CD4-positive, alpha-beta T cell treated with Interleukin-17A for 4 hours (primary cell): ENCODE measurements at regions not wholly inside any gene's neighbourhood (a gene's known extent, or its start where the extent isn't known, plus 50 kb on each side); places are given as distances from the start of the nearest gene placed in this dataset.
A peak's percentile ranks its signal among the peaks of the same experiment; 100 is the strongest.
"Not testable (repeated sequence)": the region's sequence is repeated elsewhere in the genome, so short reads cannot be mapped to it uniquely, and the experiment has no call there.

ENCODE experiments used
- DNase-seq: peaks from one replicate; pipeline ENCODE4 v3.0.0-alpha.2; 2020; ENCODE audit warnings: mixed read lengths

DNA sequence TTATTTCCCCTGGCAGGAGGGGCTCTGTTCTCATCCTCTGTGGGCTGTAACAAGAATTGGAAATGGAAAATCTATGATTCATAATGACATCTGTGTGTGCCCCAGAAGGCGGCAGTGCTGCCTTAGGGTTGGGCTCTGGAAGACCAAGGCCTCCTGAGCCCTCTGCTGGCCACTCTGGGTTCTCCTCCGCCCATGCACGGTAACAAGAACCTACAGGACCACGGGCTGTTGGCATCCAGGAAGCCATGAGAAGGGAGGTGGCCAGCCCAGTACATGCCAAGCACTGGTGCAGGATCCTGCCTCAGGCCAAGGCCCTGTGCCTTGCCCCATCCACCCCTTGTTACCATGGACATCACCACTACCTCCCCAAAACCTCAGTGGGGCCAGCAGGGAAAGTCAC, 454.2 kb downstream of the TP53TG3F start:
- DNase-seq, result not testable (repeated sequence)

DNA sequence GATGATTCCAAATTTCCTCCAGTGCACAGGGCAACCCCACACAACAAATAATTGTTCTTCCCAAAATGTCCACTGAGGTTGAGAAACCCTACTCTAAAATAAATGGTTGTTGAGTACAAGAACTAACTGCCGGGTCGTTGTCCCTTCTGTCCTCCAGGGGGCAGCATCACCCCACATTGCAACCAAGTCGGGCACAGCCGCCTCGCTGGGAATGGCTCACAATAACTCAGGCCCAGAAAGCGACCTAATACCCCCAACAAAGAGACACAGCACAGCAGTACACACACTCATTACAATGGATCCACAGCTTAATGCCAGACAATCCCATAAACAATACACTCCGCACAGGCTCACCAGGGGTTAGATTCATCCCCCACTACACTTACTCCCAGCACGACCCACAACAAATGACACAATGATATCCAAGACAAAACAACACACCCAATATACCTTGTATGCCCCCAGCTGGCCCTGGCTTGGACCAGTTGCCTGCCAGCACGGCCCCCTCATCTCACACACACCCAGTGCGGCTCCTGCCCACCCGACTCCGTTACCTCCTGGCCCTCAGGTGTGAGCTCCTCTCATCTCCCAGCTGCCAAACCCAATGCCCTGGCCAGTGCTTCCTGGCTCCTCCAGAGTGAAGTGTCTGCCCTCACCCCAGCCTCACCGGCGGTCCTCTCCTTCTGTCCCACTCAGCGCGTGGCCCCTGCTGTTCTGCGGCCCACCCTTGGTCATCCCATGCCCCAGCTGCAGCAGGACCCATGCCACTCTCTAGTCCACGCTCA, 461.5 kb downstream of the TP53TG3F start:
- DNase-seq, result not testable (repeated sequence)

DNA sequence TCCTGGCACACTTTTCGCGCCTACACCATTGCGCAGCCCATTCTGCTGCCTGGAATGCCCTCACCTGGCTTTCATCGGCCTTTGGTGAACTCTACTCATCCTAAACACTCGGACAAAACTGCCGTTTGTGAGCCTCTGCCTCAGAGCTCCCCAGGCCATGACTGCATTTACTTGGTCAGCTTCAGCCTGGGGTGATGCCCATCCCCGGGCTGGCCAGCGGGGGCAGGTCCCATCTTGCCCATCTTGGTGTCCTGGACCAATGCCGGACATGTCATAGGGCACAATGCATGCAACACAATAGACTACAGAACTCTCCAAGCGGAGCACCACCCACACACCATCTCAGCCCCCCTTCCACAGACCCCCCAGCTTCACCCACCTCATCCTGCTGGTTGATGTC, 463.5 kb downstream of the TP53TG3F start:
- DNase-seq, result not testable (repeated sequence)

DNA sequence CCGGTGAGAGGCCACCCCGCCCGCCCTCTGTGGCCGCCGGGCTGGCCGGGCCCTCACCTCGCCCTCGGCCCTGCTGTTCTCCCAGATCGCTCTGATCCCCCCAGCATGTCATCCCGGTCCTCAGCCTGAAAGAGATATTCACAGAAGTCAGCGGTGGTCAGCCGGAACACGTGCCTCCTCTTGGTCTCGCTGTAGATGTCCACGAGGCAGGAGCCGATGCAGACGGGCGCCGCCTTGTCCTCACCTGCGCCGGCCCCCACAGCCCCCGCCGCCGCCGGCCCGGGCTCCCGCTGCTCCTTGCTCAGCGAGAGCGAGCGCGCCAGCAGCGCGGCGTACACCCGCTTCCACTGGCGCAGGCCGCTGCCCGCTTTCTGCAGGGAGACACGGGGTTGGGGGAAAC, 468.6 kb downstream of the TP53TG3F start:
- peak; percentile 0 for DNase-seq

DNA sequence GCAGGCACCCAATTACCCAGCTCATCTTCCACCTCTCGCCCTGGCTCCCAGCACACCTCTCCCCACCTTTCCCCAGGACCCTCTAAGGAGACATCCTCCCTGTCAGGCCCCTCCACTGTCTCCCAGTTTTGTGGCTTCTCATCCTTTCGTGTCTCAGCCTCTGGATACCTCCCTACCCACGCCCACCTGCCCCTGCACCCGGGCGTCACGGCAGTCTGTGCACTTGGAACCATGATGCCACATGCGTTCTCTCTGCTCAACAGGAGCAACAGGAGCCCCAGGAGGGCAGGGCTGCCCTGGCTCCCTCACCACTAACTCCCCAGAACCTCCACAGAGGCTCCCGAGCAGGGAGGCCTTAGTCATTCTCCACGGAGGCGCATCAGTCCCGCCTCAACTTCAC, 472.8 kb downstream of the TP53TG3F start:
- not testable (repeated sequence) for DNase-seq

DNA sequence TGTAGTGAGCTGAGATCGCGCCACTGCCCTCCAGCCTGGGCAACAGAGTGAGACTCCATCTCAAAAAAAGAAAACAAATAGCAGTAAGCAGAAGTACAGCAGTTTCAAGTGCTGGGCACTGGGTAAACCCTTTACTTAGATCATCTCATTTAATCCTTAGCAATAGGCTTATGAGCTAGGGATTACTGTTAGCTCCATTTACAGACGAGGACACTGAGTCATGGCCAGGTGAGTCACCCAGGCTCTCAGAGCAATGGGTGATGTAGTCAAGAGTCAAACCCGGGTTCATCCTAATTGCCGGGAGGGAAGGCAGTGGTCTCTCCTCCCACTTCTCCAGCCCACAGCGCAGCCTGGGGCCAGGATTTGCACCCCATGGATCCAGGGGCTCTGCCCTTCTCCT, 473.6 kb downstream of the TP53TG3F start:
- DNase-seq, result not testable (repeated sequence)

DNA sequence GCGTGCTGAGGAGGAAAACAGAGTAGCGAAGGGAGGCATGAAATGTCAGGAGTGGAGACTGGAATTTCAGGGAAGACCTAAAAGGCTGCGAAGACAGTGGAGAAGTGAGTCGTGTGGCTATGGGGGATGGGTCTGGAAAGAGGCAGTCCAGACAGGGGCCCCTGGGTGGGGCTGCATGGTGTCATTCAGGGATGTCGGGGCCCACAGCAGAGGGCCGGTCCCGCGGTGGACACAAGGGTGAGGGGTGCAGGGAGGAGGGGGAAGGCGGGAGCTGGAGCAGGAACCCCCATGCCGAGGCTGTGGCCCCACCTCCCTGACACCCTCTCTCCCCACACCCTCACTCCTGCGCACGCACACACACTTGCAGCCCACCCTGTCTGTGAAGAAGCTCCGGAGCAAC, 476.4 kb downstream of the TP53TG3F start:
- DNase-seq, result peak; percentile 0

DNA sequence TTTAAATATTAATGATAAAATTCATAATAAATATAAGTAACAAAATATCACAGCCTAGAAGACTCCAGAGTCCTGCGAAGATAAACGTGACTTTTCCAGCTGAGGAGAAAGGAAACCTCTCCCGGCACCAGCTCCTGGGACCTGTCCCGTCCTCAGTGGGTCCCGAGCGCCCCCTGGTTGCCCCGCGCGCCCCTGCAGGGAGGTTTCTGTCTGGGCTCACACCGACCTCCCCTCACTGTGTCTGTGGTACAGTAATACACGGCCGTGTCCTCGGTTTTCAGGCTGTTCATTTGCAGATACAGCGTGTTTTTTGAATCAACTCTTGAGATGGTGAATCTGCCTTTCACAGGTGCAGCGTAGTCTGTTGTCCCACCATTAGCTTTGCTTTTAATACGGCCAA, 478.7 kb downstream of the TP53TG3F start:
- not testable (repeated sequence) for DNase-seq

DNA sequence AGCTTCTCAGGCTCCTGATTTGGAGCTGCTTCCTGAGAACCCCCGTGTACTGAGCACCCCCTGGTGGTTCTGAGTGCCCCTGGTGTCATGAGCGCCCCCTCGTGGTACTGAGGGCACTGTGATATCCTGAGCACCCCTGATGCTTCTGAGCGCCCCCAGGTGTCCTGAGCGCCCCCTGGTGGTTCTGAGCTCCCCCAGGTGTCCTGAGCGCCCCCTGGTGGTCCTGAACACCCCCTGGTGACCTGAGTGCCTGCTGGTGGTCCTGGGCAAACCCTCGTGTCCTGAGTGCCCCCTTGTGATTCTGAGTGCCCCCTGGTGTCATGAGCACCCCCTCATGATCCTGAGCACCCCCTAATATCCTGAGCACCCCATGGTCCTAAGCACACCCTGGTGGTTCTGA, 502.1 kb downstream of the TP53TG3F start:
- not testable (repeated sequence) for DNase-seq

DNA sequence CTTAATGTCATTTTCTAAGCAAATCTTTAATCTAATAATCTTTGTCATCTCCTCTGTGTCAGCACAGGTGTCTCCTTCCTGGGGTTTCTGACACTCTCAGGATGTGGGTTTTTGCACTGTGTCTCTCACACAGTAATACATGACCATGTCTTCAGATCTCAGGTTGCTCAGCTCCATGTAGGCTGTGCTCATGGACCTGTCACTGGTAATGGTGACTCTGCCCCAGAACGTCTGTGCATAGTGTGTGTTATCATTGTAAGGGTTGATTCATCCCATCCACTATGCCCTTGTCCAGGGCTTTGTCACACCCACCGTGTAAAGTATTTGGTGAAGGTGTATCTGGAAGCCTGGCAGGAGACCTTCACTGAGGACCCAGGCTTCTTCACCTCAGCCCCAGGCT, 506.1 kb downstream of the TP53TG3F start:
- DNase-seq, result not testable (repeated sequence)

DNA sequence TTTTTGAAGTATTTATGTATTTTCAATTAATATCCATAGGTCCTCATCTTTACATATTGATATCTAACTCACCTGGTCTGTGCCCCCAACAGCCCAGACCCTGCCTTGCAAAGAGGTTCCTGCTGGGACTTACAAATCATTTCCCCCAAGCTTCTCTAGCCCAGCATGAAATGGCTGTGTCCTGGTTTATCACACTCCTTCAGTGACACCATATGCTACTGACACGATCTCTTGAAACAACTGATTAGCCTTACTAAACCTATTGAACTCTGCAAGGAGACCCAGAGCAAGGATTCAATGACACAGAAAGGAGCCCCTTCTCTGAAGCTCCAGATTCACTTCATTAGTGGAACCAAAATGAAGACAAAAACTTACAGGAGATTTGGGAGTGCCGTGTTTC, 507.4 kb downstream of the TP53TG3F start:
- not testable (repeated sequence) for DNase-seq

DNA sequence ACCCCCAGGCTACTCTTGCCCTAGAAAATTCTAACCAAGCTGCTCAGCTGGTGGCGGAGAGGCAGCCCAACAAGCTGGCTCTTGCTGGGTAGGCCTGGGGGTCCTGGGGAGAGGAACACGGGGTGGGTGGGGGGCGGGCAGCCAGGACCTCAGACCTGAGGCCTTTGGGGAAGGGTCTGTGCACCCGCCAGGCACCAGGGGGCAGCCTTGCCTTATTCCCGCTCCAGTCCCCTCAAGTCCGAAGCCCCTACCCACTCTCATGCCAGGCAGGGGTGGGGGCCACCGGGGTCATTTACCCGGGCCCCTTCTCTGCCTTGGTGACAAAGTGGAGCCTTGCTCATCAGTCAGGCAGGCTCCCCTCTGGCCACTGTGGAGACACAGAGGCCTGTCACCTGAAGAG, 515.1 kb downstream of the TP53TG3F start:
- DNase-seq, result not testable (repeated sequence)

DNA sequence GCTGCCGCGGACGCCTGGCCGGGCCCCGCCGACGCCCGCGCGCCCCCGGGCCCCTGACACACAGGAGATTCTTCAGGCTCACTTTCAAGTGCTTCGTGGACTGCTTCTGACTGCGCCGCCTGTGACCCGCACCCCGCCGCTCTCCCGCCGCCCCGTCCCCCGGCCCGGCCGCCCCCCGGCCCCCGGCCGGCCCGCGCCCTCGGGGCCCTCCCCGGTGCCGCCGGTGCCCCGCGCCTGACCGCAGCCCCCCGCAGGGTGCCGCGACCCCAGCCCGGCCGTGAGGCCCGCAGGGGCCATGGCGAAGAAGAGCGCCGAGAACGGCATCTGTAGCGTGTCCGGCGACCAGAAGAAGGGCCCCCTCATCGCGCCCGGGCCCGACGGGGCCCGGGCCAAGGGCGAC, 516.3 kb downstream of the TP53TG3F start:
- not testable (repeated sequence) for DNase-seq

DNA sequence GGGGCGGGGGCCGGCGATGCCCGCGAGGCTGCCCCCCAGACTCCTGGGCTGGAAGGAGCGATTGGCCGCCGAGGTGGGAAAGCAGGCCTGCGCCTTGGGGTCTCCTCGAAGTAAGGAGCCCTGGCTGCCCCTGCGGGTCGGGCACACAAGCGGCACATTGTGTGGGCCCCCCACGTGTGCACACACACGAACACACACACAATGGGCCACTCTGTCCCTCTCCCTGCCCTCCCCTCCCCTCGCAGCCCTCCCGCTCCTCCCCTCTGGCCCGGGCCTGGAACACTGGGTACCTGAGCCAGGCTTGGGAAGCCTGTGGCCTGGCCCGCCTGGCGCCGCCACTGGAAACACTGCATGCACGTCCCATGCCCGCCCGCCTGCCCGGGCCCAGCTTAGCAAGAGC, 517.1 kb downstream of the TP53TG3F start:
- not testable (repeated sequence) for DNase-seq

DNA sequence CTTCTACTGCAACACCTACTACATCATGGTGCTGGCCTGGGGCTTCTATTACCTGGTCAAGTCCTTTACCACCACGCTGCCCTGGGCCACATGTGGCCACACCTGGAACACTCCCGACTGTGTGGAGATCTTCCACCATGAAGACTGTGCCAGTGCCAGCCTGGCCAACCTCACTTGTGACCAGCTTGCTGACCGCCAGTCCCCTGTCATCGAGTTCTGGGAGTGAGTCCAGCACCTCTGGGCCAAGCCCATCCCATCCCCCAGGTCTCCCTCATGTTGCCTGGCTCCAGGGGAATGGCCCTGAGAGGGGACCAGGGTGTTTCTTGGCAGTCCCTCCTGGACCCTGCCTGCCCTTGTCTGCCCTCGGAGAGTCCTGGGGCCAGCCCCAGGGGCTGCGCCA, 519.4 kb downstream of the TP53TG3F start:
- DNase-seq, result not testable (repeated sequence)

DNA sequence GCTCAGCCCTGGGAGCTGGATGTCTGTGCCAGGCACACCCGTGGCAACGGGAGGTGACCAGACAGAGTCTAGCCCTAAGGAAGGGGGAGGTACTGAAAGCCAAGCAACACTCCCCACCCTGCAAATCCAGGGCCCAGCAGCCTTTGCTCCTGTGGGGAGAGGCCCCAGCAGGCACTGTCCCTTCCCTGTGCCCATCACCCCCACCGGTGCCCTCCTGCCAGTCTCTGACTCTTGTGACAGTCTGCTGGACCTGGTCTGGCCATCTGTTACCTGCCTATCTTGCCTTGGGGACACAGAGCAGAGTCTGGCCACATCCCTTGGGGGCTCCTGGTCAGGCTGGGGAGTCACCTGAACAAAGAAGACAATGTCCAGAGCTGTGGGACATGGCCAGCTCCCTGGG, 520.2 kb downstream of the TP53TG3F start:
- not testable (repeated sequence) for DNase-seq

DNA sequence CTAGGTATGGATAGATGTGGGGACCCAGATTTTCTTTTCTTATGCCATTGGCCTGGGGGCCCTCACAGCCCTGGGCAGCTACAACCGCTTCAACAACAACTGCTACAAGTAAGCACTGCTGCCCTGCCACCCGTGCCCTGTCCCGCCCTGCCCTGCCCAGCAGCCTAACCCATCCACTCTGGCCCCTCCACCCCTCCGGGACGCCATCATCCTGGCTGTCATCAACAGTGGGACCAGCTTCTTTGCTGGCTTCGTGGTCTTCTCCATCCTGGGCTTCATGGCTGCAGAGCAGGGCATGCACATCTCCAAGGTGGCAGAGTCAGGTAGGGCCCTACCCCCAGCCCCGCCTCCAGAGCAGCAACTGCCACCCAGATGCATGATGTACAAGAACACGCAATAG, 521.3 kb downstream of the TP53TG3F start:
- not testable (repeated sequence) for DNase-seq

DNA sequence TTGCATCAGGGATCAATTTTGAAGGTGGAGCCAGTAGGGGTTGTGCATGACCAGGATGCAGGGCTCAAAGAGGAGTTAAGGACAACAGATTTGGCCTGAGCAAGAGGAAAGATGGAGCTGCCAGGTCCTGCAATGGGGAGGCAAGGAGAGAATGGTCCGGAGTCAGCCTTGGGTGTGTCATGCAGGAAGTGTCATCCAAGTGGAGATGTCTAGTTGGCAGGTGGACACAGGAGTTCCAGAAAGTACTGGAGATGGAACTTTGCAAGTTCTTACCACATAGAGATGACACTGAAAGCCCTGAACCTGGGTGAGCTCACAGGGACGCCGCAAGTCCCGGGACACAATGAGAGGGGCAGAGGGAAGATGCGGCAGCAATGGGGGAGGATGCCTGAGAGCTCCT, 525.0 kb downstream of the TP53TG3F start:
- DNase-seq, result not testable (repeated sequence)

DNA sequence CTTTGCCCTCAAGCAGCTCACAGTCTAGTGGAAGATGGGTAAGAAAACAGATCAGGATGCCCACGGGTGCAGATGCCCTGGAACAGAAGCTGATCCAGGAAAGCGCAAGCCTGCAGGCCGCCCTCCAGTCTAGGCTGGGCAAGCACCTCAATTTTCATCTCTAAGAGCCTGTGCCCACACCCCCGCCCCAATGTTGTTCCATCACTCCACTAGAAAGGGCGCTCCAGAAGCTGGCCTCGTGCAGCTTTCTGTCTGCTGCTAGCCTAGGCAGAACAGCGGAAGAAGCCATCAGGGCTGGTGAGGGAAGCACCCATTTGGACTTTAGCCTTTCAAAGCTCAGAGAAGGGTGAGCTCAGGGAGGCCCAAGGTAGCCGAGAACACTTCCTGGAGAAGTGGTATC, 527.1 kb downstream of the TP53TG3F start:
- DNase-seq, result not testable (repeated sequence)

DNA sequence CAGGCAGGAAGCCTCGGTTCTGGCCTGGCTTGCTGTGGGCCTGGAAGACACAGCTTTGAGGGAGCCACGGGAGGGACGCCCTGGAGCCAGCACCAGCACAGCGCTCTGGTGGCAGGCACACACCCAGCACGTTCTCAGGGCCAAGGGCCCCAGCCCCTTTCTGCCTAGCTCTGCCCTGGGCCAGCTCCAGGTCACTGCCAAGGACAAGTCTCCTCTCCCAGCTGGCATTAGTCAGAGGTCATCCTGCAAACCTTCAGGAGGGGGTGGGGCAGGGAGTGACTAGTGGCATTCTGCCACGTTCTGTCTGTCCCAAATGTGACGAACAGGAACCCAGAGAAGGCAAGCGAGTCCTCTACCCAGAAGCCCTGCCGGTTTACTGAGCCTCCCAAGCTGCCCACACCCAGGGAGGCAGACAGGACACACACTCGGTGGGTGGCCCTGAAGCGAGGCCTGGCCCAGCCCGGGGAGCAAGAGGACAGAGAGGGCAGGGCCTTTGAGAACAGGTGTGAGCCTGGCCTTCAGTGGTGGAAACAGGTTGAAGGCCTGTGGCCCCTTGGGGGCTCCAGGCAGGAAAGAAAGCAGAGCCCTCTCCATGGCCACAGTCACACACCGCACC, 528.0 kb downstream of the TP53TG3F start:
- not testable (repeated sequence) for DNase-seq

DNA sequence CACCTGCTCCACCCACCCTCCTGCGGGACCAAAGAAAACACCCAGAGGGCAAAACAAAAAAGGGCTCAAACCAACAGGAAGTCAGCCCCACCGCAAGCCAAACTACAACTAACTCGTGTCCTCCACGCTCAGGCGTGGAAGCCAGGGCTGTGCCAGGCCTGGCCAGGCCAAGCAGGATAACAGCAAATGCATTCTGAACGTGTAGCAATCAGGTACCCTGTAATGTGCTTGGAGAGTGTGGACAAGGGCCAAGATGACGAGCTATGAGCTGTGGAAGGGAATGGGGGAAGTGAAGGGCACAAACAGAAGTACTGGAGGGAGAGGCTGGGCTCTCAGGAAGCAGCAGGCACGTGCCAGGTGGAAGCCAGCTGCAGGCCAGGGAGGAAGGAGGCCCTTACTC, 528.6 kb downstream of the TP53TG3F start:
- not testable (repeated sequence) for DNase-seq

DNA sequence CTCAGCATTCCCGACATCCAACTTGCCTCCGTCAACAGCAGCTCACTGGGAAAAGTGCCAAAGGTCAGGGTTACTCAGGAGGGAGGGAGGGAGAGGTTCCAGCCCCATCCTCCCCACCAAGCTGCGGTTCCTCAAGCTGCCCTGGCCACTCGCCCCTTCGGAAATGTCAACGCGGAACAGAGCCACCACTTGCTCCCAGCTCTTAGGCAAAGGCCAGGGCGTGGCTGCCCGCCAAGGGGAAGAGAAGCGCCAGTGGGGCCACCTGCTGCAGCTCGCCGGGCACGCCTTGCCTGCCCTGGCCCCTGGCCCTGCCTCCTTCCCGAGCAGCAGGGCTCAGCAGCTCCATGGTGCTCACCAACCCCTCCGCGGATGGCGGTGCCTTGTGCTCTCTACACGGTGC, 531.1 kb downstream of the TP53TG3F start:
- not testable (repeated sequence) for DNase-seq

DNA sequence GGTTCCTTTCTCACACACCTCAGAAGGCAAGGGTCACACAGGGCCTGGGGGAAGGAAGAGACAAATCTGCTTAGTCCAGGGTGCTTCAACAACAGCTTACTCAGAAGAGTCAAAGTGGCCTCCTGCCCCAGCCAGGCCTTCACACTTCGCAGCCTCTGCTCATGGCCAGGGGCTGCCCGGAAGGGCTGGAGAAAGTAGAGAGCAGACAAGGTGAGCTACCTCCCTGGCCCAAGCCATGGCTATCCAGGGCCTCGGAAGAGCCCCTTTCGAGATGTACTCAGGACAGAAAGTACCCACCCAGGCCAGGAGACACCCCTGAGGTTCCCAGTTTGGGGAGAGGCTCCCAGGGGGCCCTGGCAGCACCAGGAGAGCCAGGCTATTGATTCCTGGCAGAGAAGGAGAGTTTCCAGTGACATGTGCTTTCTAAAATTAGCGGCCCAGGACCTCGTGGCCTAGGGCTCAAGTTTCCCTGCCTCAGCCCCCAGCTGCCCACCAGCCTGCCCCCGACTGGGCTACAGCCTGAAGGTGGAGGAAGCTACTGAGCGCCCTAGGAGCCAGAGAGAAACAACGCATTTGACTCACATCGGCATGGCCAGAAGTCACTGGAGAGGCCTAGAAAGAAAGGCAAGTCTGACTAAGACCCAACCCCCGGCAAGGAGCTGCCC, 533.2 kb downstream of the TP53TG3F start:
- DNase-seq, result not testable (repeated sequence)

DNA sequence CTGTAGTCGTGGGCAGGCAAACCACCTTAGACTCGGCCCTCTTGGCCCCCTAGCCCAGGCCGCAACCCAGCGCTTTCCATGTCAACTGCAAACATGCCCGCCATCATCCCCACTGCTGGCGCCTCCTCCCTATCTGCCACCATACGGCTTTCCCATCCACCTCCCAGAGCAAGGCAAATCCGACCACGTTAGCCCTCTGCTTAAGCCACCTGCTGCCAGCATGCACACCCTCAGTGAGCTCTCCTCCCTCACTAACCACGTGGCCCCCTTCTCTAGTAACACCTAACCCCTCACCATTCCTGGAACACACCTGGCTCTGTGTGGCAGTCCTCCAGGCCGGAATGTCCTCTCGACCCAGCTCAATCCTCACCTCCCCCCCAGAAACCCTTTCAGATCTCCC, 534.8 kb downstream of the TP53TG3F start:
- DNase-seq, result not testable (repeated sequence)
